ENCODE measurements at regions not wholly inside any gene's neighbourhood (a gene's known extent, or its start where the extent isn't known, plus 50 kb on each side); places are given as distances from the start of the nearest gene placed in this dataset.

DNA sequence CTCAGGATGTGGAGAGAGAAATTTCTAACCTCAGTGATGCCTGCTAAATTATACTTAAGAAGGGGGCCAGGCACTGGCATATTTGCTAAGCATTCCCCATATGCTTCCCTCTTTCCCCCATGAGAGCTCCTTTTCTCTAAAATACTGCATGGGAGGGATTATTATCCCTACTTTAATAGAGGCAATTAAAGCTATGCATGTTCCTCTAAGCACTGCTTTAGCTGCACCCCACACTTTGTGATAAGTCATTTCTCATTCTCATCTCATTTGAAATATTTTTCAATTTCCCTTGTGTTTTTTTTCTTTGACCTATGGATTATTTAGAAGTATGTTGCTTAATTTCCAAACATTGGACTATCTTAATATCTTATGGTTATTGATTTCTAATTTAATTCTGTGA is 72.1 kb upstream of the CIBAR2 start:
- no peak for TF ChIP-seq EP300 (IDR thresholded peaks at IDR 0.05)
- no peak for TF ChIP-seq POLR2A (IDR thresholded peaks at IDR 0.05)
